D721Med (cell line): ENCODE measurements at regions not wholly inside any gene's neighbourhood (a gene's known extent, or its start where the extent isn't known, plus 50 kb on each side); places are given as distances from the start of the nearest gene placed in this dataset.

Source experiments
- DNase-seq: peaks from one replicate; pipeline ENCODE4 v3.0.0; 2011; ENCODE audit warnings: low spot score; ENCODE audit not compliant: insufficient read length
- FAIRE-seq: peaks from 2 replicates; lab custom pipeline; 2011; peaks lifted over from hg19 to GRCh38; lab: Jason Lieb, UNC
- TF ChIP-seq, protein P1 (sequence below): IDR thresholded peaks from 2 replicates; pipeline ENCODE4 v1.5.1; 2012; ENCODE audit warnings: mild to moderate bottlenecking, control low read depth; ENCODE audit not compliant: insufficient read depth; ENCODE audit errors: missing control alignments

DNA sequence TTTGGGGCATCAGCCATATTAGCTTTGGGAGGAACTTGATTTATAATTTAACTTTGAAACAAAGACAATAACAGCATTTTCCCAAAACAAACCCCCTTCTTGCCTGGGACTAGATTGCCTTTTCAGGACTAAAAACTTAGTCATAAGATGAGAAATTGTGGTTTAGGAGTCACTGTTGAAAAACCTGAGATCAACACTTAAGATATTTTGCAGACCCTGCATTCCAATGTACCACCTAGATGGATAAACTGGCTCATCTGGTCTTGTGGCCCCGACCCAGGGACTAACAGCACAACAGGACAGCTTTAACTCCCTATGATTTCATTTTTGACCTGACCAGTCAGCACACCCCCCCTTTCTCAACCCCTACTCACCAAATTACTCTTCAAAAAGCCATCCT, 1165.4 kb downstream of the XPNPEP1 start:
- DNase-seq, result no peak
- FAIRE-seq, result no peak
- TF ChIP-seq, protein P1, sequence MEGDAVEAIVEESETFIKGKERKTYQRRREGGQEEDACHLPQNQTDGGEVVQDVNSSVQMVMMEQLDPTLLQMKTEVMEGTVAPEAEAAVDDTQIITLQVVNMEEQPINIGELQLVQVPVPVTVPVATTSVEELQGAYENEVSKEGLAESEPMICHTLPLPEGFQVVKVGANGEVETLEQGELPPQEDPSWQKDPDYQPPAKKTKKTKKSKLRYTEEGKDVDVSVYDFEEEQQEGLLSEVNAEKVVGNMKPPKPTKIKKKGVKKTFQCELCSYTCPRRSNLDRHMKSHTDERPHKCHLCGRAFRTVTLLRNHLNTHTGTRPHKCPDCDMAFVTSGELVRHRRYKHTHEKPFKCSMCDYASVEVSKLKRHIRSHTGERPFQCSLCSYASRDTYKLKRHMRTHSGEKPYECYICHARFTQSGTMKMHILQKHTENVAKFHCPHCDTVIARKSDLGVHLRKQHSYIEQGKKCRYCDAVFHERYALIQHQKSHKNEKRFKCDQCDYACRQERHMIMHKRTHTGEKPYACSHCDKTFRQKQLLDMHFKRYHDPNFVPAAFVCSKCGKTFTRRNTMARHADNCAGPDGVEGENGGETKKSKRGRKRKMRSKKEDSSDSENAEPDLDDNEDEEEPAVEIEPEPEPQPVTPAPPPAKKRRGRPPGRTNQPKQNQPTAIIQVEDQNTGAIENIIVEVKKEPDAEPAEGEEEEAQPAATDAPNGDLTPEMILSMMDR, result no peak

- FAIRE-seq (no peak), DNase-seq (no peak)
- TF ChIP-seq, protein P1, result no peak
Observed at GRCh38 chr10:108755646-108756045, 1167.7 kb downstream of the XPNPEP1 start.

DNA sequence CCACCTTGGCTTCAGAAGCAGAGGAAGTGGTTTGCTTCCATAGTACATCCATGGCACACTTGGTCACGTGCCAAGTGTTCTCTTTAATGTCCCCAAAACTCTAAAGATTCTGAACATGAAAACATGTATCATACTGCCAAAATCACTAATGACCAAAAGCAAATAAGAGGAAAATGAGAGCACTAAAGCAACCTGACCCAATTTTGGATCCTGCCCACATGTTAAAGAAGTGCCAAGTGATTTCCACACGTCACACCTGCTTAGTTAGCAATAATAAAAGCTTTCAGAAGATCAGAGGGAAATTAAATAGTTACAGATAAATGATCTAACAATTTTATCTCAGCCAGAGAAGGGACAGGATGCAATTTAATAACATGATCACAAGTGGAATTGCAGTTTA, 1170.0 kb downstream of the XPNPEP1 start:
- FAIRE-seq, result no peak
- TF ChIP-seq, protein P1, result no peak
- DNase-seq, result no peak

DNA sequence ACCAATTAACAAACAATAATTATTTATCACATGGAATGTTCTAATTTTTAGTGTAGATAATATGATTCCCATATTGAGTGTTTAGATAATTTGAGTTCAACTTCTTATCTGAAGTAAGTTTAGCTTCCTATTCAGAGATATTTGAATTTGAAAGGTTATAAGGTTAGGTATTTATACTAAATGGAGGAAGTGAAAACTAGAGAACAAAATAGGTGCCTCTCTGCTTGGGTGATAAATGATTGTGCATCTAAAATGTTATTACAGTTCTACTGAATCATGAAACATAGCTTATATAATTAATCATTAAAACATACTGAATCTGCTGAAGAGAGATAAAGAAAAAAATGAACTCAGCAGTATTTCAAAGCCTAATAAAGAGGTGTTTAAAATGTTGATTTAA, 1174.3 kb downstream of the XPNPEP1 start:
- FAIRE-seq, result no peak
- TF ChIP-seq, protein P1, result no peak
- DNase-seq, result no peak

DNA sequence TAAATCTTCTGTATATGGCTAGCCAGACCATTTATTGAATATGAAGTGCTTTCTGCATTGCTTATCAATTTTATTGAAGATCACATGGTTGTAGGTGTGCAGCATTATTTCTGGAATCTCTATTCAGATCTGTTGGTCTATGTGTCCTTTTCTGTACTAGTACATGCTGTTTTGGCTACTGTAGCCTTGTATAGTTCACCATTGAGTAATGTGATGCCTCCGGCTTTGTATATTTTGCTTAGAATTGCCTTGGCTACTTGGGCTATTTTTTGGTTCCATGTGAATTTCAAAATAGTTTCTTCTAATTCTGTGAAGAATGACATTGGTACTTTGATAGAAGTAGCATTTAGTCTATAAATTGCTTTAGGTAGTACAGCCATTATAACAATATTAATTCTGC, 1187.2 kb downstream of the XPNPEP1 start:
- TF ChIP-seq, protein P1, result no peak
- no peak for FAIRE-seq

GRCh38 chr10:108735380-108735779, 1187.9 kb downstream of the XPNPEP1 start:
- DNase-seq, result no peak
- no peak for FAIRE-seq
- TF ChIP-seq, protein P1, result no peak

More for the DNA sequence above, 1187.2 kb downstream of the XPNPEP1 start:
- DNase-seq, result no peak

DNA sequence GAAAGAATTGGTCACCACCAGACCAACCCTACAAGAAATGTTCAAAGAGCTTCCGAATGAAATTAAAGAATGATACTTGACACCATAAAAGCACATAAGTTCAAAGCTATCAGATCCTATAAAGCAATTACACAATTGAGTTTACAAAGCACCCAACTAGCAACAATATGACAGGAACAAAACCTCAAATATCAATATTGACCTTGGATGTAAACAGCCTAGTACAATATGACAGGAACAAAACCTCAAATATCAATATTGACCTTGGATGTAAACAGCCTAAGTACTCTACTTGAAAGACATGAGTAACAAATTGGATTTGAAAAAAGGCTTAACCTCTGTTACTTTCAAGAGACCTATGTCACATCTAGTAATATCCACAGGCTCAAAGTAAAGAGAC, 1201.4 kb downstream of the XPNPEP1 start:
- FAIRE-seq (no peak), DNase-seq (no peak)
- TF ChIP-seq, protein P1, result no peak
